HFFc6 (cell line): ENCODE measurements at regions not wholly inside any gene's neighbourhood (a gene's known extent, or its start where the extent isn't known, plus 50 kb on each side); places are given as distances from the start of the nearest gene placed in this dataset.
A peak's percentile ranks its signal among the peaks of the same experiment; 100 is the strongest.

ENCODE experiments used
- DNase-seq: peaks from one replicate; pipeline ENCODE4 v3.0.0-alpha.2; 2018
- H3K27ac Mint-ChIP-seq: 2 replicates; pipeline ENCODE4 v1.8.0; 2020; ENCODE audit warnings: mild to moderate bottlenecking, mixed read lengths
- H3K27me3 Mint-ChIP-seq: 2 replicates; pipeline ENCODE4 v1.8.0; 2021; ENCODE audit warnings: mild to moderate bottlenecking, moderate library complexity, mixed read lengths; ENCODE audit not compliant: insufficient read depth
- H3K36me3 Mint-ChIP-seq: 2 replicates; pipeline ENCODE4 v1.8.0; 2021; ENCODE audit warnings: low read depth, mixed read lengths
- H3K4me1 Mint-ChIP-seq: 2 replicates; pipeline ENCODE4 v1.8.0; 2020; ENCODE audit warnings: low read depth, mixed read lengths
- H3K4me3 Mint-ChIP-seq: 2 replicates; pipeline ENCODE4 v1.8.0; 2020; ENCODE audit warnings: mild to moderate bottlenecking, moderate library complexity, mixed read lengths
- H3K9me3 Mint-ChIP-seq: 2 replicates; pipeline ENCODE4 v1.8.0; 2020; ENCODE audit warnings: mild to moderate bottlenecking, mixed read lengths
- CTCF ChIP-seq: fragments of 200-600 bp; sonication (generic); IDR thresholded peaks from 2 replicates; pipeline ENCODE4 v1.5.0; 2021; ENCODE audit warnings: antibody characterized with exemption, mild to moderate bottlenecking

- Mint-ChIP-seq H3K27ac (peak overlapping the region; percentile 69; the same call in 1 of the 2 replicates), H3K36me3 (no peaks in the 10 kb centered on the region), H3K4me1 (peaks cover 46% of the 10 kb centered on the region), H3K9me3 (no peaks in the 10 kb centered on the region), H3K4me3 (no peak overlapping the region), H3K27me3 (peaks cover 5% of the 10 kb centered on the region)
- peak; percentile 62 for DNase-seq
- TF ChIP-seq CTCF = no peak
Measured at GRCh38 chr4:54495091-54495490, 162.7 kb upstream of the KIT start.

DNA sequence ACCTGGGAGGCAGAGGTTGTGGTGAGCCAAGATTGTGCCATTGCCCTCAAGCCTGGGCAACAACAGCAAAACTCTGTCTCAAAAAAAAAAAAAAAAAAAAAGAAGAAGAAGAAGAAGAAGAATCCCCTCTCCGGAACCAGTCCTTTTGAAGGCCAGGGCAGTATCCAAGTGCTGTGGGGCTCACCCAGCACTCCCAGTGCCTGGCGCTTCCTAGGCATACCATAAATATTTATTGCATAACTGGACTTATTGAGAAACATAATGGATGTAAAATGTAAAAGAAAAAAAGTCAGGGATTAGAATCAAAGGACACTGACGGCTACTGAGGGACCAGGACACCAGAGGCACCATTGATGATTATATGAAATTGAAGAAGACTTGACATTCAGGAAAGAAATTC is 162.1 kb upstream of the KIT start:
- H3K27ac Mint-ChIP-seq = peak overlapping the region; percentile 22; the same call in 1 of the 2 replicates
- no peak for TF ChIP-seq CTCF

DNA sequence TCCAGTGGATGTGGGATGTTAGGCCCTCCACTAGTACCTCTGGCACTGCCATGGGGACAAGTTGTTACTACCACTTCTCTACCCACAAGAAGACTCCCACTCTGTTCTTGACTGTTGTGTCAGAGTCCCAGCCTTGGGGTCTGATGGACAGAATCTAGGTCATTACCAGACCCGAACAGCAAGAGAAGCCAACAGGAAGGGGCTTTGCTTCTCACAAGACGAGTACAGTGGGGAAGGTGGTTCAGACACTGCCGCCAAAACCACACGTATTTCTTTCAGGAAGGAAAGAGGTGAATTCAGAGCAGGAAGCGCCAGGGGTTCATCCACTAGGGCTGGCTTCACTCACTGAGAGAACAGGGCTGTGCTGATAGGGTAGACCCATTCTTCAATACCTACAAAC is 161.3 kb upstream of the KIT start:
- H3K27ac Mint-ChIP-seq = no peak overlapping the region
- peaks cover 47% of the 10 kb centered on the region for H3K4me1 Mint-ChIP-seq
- no peak for DNase-seq
- no peak for TF ChIP-seq CTCF
- H3K4me3 Mint-ChIP-seq = no peak overlapping the region
- no peaks in the 10 kb centered on the region for H3K9me3 Mint-ChIP-seq
- peaks cover 11% of the 10 kb centered on the region for H3K27me3 Mint-ChIP-seq
- H3K36me3 Mint-ChIP-seq = no peaks in the 10 kb centered on the region; the same call in 1 of the 2 replicates

More for the DNA sequence above, 162.1 kb upstream of the KIT start:
- no peak overlapping the region for H3K4me3 Mint-ChIP-seq
- H3K4me1 Mint-ChIP-seq = peaks cover 47% of the 10 kb centered on the region
- H3K27me3 Mint-ChIP-seq = peaks cover 5% of the 10 kb centered on the region
- no peak for DNase-seq
- H3K36me3 Mint-ChIP-seq = no peaks in the 10 kb centered on the region
- no peaks in the 10 kb centered on the region for H3K9me3 Mint-ChIP-seq

DNA sequence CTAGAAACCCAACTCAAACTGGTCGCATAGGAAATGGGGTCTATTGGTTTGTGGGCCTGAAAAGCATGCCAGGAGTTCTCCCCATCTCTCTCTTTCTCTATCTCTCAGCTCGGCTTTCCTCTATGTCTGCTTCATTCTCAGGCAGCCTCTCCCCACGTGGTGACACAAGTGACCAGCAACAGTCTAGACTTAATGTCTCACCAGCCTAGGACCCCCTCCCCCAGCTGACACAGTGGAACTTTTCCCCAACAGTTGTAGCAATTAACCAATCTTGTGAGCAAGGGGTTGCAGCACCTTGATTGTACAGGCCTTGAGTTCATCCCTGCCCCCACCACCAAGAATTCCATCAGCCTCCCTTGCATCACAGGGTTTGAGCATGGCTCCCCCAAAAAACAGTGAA is 159.8 kb upstream of the KIT start:
- no peak for TF ChIP-seq CTCF
- Mint-ChIP-seq H3K27ac (no peak overlapping the region), H3K36me3 (no peaks in the 10 kb centered on the region; the same call in 1 of the 2 replicates), H3K4me3 (no peak overlapping the region), H3K27me3 (peaks cover 11% of the 10 kb centered on the region), H3K4me1 (peaks cover 47% of the 10 kb centered on the region), H3K9me3 (no peaks in the 10 kb centered on the region)
- no peak for DNase-seq

GRCh38 chr4:54498661-54499111 is 159.1 kb upstream of the KIT start:
- no peak for TF ChIP-seq CTCF

More at GRCh38 chr4:54498661-54499111, 159.1 kb upstream of the KIT start:
- Mint-ChIP-seq H3K27me3 (peaks cover 8% of the 10 kb centered on the region; the same call in 1 of the 2 replicates), H3K27ac (peak overlapping the region; percentile 75), H3K4me1 (peaks cover 45% of the 10 kb centered on the region), H3K36me3 (no peaks in the 10 kb centered on the region; the same call in 1 of the 2 replicates), H3K4me3 (no peak overlapping the region), H3K9me3 (no peaks in the 10 kb centered on the region)
- DNase-seq = peak; percentile 60
